Liver (tissue), 3 donors: ENCODE measurements at regions not wholly inside any gene's neighbourhood (a gene's known extent, or its start where the extent isn't known, plus 50 kb on each side); places are given as distances from the start of the nearest gene placed in this dataset.

ENCODE experiments used
- ATF3 ChIP-seq: IDR thresholded peaks from 2 replicates; pipeline ENCODE4 v1.6.1; 2016; ENCODE audit warnings: antibody characterized with exemption
- CTCF ChIP-seq: fragments of 150-350 bp; IDR thresholded peaks from 2 replicates; pipeline ENCODE4 v1.5.1; 2017; ENCODE audit warnings: improper control_type of control experiment, low read depth, low read length; ENCODE audit not compliant: missing input control
- EGR1 ChIP-seq, 2 donors: IDR thresholded peaks; 2 replicates each; pipeline ENCODE4 v1.6.1; 2016 to 2018; ENCODE audit warnings: antibody characterized with exemption in 2 of 2, low read depth in 2 of 2
- GABPA ChIP-seq, 2 donors: IDR thresholded peaks in 1 of 2; conservative IDR thresholded peaks in 1 of 2; 2 replicates each; pipeline ENCODE4 v1.6.1; 2016; ENCODE audit warnings: antibody characterized with exemption in 2 of 2, mild to moderate bottlenecking in 1 of 2, moderate library complexity in 1 of 2
- JUND ChIP-seq, 2 donors: IDR thresholded peaks; 2 replicates each; pipeline ENCODE4 v1.6.1; 2016; ENCODE audit warnings: antibody characterized with exemption in 2 of 2
- RAD21 ChIP-seq, 2 donors: IDR thresholded peaks; 2 replicates each; pipeline ENCODE4 v1.6.1; 2016; ENCODE audit warnings: antibody characterized with exemption in 2 of 2, mild to moderate bottlenecking in 2 of 2
- RXRA ChIP-seq, 2 donors: IDR thresholded peaks; 2 replicates each; pipeline ENCODE4 v1.6.1; 2017 to 2018; ENCODE audit warnings: antibody characterized with exemption in 2 of 2, mild to moderate bottlenecking in 1 of 2
- SP1 ChIP-seq: IDR thresholded peaks from 2 replicates; pipeline ENCODE4 v1.6.1; 2018; ENCODE audit warnings: antibody characterized with exemption, mild to moderate bottlenecking
- TAF1 ChIP-seq: conservative IDR thresholded peaks from 2 replicates; pipeline ENCODE4 v1.6.1; 2016; ENCODE audit warnings: antibody characterized with exemption, mild to moderate bottlenecking
- YY1 ChIP-seq: IDR thresholded peaks from 2 replicates; pipeline ENCODE4 v1.6.1; 2016; ENCODE audit warnings: antibody characterized with exemption, mild to moderate bottlenecking
- ZBTB33 ChIP-seq: IDR thresholded peaks from 2 replicates; pipeline ENCODE4 v1.6.1; 2016; ENCODE audit warnings: antibody characterized with exemption
- TF ChIP-seq, protein P1 (sequence below): IDR thresholded peaks from 2 replicates; pipeline ENCODE4 v1.6.1; 2016; ENCODE audit warnings: antibody characterized with exemption
- donor health status: healthy.
- donor health status: healthy.

DNA sequence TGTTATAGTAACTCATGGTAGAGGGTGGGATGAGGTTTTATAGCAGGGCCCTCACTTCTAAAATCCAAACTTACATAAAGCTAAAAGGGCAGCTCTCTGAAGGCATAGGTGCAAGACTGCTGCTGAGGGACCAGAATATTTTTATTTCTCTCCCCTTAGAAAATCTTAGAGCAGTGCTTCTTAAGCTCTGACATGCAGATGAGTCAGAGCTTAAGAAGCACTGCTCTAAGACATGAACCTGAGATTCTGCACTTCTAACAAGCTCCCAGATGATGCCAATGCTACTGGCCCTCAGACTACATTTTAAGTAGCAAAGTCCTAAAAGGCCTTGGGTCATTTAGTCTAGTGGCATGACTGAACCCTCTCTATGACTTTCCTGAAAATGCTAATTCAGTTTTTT is 97.6 kb upstream of the SPRY4 start:
- no peak for TF ChIP-seq CTCF
- no peak for TF ChIP-seq ATF3
- no peak for TF ChIP-seq TAF1
- no peak for TF ChIP-seq EGR1 (IDR thresholded peaks at IDR 0.05; ENCODE audit: low read depth in 2 of 2)
- TF ChIP-seq RXRA (IDR thresholded peaks at IDR 0.05), result no peak
- TF ChIP-seq RAD21 (IDR thresholded peaks at IDR 0.05), result no peak
- no peak for TF ChIP-seq JUND (IDR thresholded peaks at IDR 0.05)
- TF ChIP-seq ZBTB33, result no peak
- no peak for TF ChIP-seq YY1
- TF ChIP-seq GABPA (IDR thresholded peaks at IDR 0.05 in 1 of 2, conservative IDR thresholded peaks at IDR 0.05 in 1 of 2), result no peak
- TF ChIP-seq, protein P1, sequence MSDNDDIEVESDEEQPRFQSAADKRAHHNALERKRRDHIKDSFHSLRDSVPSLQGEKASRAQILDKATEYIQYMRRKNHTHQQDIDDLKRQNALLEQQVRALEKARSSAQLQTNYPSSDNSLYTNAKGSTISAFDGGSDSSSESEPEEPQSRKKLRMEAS, result no peak
- no peak for TF ChIP-seq SP1
